NCI-H82 treated with DMSO at 0.1 percent for 48 hours (cell line): ENCODE measurements at regions not wholly inside any gene's neighbourhood (a gene's known extent, or its start where the extent isn't known, plus 50 kb on each side); places are given as distances from the start of the nearest gene placed in this dataset.
"Not testable (repeated sequence)": the region's sequence is repeated elsewhere in the genome, so short reads cannot be mapped to it uniquely, and the experiment has no call there.

Experiments used
- DNase-seq: peaks from one replicate; lab custom pipeline; 2025; ENCODE audit not compliant: unreplicated experiment; lab: John Stamatoyannopoulos, UW

DNA sequence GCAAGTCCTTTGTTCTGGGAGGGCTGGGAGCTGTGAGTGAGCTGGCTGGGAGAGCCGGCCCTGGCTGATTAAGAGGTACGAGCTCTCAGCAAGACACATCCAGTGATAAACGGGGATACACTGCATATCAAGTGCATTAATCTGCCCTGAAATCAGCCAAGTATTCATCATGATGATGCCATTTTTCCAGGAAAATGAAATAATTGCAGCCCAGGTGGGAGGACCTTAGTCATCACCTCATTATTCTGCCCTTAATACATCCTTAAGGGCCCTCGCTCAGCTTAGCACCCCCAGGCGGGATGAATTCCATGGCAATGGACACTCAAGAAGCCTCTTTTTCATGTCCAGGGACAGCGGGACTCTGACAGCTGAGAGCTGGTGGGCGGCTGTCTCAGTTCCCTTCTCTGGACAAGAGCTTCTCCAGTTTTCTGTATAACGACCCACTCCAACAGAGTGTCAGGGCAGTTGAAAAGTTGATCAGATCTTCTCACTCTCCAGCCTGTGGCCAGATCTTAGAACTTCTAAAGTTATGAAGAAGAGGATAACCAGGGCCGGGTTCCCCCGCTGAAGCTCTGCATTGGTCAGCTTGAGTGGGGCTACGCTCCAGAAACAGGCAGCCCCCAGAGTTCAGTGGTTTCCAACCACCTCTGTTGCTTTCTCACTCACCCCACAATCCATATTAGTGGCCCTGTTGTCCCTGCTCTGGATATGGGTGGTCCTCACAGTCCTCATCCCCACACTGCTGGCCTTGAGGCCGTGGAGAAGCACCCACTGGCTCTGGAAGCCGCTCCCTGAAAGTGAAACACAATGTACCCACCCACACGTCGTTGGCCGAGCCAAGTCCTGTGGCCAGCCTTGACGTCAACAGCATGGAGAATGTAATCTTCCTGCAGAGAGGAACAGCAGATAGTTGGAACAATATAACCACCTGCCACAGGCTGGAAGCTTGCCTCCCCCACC, 306.2 kb upstream of the DIO3 start:
- DNase-seq = no peak

DNA sequence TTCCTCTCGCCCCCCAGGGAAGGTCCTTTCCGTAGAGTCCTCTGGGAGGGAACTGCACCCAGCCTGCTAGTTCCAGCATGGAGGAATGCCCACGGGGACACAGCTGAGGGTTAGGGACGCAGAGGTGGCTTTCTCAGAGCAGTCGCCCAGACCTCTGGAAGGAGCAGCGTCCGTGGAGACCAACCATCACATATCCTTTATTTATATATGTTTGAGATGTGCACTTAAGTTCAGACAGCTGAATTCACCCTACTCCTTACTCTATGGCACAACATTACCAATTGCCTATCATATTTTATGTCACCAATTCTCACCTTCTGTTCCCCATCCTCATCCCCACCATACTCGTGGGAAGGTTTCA, 305.6 kb upstream of the DIO3 start:
- no peak for DNase-seq

DNA sequence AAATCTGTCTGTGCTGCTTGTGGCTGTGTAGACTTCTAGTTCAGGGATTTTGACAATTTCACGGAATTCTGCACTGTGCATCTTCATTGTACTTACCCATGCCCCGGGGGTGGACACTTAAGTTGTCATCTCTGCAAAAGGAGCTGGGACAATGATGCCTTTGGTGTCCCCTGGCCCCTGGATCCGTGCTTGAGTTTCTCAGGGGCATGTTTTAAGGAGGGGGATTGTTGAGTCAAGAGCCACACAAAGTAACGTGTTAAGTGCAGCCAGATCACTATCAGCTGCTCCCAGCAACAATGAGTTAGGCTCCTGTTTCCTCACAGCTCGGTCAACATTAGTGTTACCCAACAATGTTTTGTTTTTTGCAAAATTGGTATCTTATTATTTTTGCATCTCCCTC, 305.0 kb upstream of the DIO3 start:
- no peak for DNase-seq

DNA sequence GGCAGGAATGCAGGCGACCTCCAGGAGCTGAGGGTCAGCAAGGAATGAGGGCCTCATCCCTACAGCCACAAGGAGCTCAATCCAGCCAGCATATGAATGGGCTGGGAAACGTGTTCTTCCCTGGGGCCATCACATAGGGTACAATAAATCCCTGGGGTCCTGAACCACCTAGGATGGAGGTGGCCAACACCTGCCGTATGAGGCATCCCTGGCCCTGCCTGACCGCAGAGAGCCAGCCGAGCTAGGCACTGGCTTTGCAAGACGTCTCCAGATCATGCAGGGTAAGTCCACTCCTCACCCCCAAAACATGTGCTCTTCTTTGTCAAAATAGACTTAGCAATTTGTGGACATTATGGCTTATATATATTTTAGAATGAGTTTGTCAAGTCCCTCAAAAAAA, 303.7 kb upstream of the DIO3 start:
- no peak for DNase-seq

DNA sequence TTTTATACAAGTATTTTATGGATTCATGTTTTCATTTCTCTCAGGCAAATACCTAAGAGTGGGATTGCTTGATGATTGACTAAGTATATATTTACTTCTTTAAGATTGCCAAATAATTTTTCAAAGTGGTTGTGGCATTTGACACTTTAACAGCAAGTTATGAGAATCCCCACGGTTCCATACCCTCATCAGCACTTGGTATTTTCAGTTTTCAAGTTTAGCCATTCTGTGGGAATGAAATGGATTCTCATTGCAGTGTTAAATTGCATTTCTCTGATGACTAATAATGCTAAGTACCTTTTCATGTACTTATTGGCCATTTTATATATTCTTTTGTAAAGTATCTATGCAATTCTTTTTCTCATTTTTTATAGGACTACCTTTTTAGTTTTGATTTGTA, 301.5 kb upstream of the DIO3 start:
- no peak for DNase-seq

DNA sequence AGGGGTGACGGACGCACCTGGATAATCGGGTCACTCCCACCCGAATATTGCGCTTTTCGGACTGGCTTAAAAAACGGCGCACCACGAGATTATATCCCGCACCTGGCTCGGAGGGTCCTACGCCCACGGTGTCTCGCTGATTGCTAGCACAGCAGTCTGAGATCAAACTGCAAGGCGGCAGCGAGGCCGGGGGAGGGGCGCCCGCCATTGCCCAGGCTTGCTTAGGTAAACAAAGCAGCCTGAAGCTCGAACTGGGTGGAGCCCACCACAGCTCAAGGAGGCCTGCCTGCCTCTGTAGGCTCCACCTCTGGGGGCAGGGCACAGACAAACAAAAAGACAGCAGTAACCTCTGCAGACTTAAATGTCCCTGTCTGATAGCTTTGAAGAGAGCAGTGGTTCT, 294.9 kb upstream of the DIO3 start:
- not testable (repeated sequence) for DNase-seq

DNA sequence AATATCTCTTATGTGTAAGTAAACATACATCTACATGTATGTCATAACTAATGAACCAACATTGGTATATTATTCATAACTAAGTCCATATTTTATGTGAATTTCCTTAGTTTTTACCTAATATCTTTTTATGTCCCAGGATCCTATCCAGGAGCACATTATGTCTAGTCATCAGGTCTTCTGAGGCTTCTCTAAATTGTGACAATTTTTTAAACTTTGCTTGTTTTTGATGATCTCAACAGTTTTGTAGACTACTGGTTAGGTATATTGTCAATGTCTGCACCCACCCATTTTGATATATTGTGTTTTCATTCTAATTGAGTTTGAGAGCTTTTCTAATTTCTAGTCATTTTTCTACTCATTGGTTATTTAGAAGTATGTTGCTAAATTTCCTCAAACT, 288.2 kb upstream of the DIO3 start:
- DNase-seq = no peak

DNA sequence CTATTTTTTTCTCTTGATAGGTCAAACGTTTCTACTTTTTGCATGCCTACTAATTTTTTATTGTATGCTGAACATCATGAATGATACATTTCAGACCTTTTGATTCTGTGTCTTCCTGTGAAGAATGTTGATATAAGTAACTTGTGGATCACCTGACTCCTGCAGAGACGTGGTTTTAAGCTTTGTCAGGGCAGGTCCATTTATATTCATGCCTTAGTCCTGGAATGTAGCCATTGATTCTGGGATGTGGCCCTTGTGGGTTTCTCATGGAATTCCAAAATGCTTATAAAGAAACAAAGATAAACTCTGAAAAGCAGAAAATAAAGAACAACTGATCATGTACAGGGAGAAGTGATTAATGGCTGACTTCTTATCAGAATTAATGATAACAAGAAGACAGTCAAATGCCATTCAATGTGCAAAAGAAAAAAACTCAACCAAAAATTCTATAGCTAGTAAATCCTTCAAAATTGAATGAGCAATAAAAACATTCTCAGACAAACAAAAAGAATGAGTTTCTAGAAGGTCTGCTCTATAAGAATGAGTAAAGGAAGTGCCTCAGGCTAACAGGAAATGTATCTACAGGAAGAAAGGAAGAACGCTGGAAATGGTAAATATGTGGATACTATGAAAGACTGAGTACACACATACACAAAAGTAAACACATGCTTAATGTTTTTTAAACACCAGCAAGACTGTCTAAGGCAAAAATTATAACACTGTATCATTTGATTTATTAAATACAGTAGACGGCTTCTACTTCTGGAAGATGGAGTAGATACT, 284.8 kb upstream of the DIO3 start:
- DNase-seq = no peak

DNA sequence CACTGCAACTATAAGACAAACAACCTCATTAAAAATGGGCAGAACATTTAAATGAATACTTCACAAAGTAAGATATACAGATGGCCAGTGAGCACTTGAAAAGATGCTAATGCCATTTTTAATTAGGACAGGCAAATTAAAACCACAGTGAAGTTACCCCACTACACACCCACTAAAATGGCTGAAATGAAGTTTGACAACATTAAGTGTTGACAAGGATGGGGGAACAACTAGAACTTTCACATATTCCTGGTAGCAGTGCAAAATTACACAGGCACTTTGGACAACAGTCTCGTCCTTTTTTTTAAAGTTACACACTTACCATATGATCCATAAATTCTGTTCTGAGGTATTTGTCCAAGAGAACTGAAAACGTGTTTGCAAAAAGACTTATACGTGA, 278.9 kb upstream of the DIO3 start:
- no peak for DNase-seq

DNA sequence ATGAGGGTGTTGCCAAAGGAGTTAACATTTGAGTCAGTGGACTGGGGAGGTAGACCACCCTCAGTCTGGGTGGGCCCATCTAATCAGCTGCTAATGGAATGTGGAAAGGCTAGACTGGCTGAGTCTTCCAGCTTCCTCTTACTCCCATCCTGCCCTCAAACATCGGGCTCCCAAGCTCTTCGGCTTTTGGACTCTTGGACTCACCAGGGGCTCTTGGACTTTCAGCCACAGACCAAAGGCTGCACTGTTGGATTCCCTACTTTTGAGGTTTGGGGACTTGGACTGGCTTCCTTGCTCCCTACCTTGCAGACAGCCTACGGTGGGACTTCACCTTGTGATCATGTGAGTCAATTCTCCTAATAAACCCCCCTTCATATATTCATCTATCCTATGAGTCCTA, 276.6 kb upstream of the DIO3 start:
- no peak for DNase-seq

DNA sequence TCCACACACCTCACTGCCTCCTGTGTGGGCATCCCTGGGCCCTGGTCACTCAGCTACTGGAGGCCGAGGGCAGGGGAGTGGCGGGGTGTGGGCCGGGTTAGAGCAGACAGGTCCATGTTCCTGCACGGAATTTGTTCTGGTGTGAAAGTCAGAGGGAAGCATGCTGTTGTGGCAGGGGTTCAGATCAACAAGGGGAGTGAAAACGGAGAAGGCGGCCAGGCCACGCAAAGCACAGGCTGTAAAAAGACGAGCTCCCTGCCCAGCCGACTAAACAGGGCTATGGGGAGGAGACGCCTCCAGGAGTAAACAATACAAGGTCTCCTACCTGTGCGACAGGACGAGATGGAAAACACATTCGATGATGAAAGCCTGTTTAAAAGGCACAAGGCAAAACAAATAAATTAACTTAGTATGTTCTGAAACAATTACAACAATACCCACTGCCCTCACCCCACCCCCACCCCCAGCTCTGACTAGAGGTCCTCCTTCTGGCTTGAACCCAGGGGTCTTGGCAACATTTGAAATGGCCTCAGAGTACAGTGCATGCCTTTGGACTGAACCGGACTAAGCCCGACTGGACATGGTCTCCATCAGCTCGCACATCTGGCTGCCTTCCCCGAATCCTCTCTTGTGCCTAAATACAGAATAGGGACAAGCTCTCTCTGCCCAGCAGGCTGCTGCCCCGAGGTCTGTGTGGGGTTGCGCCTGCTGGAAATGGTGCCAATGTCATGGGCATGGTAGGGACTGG, 274.9 kb upstream of the DIO3 start:
- DNase-seq = no peak

DNA sequence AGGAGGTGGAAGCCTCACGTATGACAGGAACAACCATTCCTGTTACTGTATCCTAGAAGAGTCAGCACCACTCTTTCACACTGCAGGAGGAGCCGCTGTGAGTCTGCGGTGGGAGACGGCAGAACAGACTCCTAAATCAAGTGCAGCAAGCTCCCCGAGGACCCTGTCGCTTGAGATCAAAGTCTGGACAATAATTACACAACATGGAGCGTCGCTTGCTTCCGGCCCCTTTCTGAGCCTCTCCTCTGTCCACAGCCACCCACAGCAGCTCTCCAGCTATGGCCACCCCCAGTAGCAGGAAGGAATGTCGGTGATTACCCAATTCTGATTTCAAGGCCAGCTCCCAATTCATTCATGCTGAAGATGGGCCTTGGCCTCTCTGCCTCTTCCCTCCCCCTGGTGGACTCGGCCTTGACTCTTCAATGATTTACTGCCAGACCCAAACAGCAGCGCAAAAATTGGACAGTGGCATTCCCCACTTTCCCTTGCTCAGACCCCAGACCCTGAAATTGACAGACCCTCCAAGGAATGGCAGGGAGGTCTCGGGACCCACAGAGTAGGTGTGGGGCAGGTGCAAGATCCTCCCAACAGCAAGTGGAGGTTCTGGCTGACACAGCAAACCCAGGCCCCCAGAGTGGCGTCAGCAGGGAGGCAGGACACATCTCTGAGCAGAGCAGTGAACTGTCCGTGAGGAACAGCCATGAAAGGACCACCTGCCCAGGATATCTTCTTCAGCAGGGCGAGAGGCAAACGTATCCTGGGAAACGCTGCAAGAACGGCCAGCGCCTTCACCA, 272.7 kb upstream of the DIO3 start:
- no peak for DNase-seq

DNA sequence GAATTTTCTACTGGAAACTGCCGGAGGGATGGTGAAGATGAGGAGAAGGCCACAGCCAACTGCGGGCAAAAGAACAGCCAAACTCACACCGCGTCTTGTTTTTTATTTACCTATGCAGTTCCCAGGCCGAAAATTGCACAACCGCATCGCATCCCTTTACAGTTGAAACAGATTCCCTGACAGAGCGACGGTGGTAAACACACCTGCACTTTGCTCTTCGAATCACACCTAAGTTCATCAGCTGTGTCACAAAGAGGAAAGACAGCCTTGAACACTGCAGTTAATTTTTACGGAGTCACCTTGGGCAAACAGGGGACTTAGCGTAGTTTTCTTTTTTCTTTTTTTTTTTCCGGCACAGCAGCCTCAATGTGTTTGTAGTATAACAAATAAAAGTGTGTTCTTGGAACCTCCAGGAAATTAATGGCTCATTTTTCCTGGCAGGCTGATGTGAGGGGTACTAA, 272.0 kb upstream of the DIO3 start:
- no peak for DNase-seq

DNA sequence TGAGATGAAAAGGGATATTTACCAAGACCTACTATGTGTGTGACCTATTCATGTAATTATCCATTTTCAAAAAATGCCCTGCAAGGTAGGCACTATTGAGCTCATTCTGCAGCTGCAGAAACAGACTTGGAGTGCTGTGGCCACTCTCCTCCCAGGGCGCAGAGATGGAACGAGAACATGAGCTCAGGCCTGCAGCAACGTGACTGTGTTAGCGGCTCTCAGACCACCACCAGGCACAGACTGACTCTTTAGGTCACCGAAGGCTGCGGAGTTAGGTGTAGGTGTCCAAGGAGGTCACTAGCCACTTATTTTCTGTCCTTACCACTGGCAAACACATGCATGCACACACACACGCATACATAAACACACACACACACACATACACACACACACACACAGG, 271.4 kb upstream of the DIO3 start:
- no peak for DNase-seq

DNA sequence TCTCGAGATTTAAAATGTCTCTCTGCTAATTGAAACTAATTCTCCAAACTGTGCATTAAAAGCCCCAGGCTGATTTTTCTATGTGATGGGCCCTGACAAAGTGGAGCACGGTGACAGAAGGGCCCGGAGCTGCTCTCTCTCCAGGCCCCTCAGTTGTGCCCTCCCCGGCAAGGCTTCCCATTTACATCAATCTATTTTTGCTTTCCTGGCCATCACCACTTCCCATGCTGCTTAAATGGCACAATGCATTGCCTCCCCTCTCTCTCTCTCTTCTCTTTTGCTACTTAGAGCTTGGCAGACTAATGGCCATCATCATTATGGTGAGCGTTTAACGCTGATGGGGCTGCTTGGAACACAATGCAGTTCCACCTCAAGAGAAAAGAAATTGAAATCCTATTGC, 270.7 kb upstream of the DIO3 start:
- DNase-seq = no peak

DNA sequence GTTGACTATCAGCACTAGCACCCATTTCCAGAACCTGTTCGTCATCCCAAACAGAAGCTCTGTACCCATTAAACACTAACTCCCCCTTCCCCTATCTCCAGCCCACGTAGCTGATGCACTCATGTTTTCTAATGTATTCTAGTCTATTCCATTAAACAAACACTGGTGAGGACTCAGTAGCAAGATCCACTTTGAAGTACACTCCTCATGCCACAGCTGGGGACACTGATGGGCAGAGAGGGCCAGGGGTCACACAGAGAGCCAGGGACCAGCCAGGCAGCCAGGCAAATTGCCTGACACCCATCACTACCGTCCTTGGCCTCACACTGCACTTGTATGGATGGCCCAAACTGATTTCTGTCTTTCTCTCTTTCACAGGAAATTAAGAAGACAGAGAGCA, 269.9 kb upstream of the DIO3 start:
- DNase-seq = no peak

DNA sequence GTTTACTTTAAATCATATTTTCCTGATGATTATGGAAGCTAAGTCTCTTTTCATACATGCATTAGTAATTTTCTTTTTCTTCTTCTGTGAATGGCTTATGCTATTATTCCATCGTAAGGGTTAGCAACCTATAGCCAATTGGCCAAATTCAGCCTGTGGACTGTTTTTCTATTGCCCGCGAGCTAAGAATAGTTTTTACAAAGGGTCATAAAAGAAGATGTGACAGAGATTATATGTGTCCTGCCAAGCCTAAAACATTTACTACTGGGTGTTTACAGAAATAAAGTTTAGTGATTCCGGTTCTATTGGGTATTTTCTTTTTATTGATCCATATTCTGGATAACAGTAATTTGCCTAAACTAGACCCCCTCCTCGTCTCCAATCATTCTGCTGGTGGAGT, 268.8 kb upstream of the DIO3 start:
- DNase-seq = no peak

DNA sequence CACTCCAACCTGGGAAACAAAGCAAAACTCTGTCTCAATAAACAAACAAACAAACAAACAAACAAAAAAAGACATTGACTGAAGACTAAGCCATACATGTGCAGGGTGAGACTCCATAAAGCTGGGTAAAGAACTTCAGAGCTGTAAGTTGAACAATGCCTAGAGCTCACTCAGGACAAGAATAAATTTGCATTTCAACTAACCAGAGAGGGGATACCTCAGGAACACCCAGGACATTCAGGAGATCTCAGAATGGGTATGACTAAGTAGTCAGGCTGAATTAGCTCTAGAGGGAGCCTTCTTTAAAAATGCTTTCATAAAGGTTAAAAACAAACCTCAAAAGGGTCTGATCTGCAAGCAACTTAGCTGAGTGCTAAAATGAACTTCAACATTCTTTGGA, 267.7 kb upstream of the DIO3 start:
- DNase-seq = no peak

DNA sequence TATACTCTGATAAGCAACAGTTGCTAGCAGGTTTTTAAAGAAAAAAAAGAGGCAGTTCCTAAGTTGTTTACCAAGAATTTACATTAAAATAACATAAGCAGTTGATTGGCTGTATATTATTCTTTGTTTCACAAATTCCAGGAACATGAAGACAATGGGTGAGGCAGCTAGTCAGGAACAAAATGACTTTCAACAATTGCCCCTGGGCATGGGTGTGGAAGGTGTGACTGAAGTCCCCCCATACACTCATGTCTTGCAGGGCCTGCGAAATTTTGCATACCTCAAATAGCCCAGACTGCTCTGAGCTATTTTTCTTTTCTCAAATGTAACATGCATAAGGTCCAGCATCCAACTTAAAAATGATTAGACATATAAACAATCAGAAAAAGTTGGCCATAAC, 267.2 kb upstream of the DIO3 start:
- no peak for DNase-seq

DNA sequence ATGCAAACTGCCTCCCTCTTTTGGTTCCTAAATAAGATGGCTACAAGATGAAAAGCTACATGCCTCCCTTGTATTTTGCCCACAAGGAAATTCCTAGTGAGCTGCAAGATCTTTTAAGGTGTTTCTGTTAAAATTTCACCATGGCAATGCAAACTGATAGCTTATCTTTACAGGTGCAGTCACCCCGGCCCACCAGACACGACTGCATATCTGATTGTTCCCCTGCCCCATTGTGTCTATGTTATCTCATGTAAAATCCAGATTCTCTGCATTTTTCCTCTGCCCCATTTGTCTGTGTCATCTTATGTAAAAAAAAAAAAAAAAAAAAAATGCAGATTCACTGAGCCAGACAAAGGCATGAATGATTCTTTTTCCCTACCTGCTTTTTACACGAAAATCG, 261.5 kb upstream of the DIO3 start:
- not testable (repeated sequence) for DNase-seq

DNA sequence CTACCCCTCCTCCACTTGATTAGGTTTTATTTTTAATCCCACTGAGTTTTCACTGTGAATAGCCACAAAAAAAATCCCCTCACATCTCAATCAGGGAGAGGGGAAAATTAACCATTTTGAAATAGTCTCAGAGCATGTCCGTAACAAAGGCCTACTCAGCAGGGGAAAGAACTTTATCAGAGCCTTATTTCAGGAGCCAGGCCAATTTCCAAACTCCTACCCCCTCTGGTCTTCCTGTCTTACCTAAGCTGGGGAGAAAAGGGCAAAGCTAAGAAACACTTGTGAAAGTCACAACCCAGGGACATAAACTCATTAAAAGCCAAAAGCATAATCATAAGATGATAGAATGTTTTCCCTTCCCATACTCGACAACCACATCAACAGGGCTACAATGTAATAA, 260.3 kb upstream of the DIO3 start:
- DNase-seq = no peak
